Esophagus squamous epithelium (tissue), 4 donors: ENCODE measurements at regions not wholly inside any gene's neighbourhood (a gene's known extent, or its start where the extent isn't known, plus 50 kb on each side); places are given as distances from the start of the nearest gene placed in this dataset.

ENCODE experiments used
- POLR2A ChIP-seq, 4 donors: fragments of 450-650 bp; IDR thresholded peaks; one replicate each; pipeline ENCODE4 v1.6.1; 2017; ENCODE audit warnings: antibody characterized with exemption in 4 of 4, mild to moderate bottlenecking in 4 of 4, moderate library complexity in 3 of 4
- TF ChIP-seq, protein P1 (sequence below), 6 experiments: fragments of 450-650 bp in 4 of 6; fragments of 200-600 bp in 2 of 6; sonication (generic) in 2 of 6; IDR thresholded peaks; one replicate each; pipeline ENCODE4 v1.5.1; 2016 to 2019; ENCODE audit warnings: antibody characterized with exemption in 6 of 6, mild to moderate bottlenecking in 4 of 6, moderate library complexity in 4 of 6

DNA sequence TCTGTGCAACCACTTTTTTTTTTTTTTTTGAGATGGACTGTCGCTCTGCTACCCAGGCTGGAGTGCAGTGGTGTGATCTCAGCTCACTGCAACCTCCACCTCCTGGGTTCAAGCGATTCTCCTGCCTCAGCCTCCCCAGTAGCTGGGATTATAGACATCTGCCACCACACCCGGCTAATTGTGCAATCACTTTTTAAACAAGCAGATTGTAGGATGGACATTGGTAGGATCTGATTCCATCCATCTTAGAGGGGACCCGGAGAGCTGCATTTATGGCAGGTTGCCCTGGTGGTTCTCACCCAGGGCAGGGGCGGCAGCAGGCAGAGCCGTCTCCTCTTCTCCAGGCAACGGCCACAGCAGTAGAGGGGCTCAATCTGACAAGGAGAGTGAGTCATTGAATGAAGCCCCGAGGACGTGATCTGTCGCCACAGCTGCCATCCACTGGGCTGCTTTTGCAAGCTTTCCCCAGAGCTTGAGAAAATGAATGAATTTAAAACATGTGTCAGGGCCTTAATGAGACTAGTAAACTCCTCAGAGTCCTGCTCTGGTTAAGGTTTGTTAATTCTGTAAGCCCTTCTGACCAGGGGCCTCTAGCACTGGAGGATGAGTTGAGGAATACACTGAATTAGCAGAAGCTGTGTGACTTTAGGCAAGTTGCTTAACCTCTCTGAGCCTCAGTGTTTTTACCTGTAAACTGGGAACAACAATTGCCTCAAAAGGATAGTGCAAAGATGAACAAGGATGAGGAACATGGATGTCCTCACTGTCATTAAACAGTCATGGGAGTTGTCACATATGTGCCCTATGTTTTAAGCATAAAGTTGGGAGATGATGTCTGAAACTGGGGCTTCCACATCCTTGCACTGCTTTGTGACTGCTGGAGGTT, 129.1 kb downstream of the ASB7 start:
- TF ChIP-seq POLR2A (IDR thresholded peaks at IDR 0.05): no peak
- TF ChIP-seq, protein P1, sequence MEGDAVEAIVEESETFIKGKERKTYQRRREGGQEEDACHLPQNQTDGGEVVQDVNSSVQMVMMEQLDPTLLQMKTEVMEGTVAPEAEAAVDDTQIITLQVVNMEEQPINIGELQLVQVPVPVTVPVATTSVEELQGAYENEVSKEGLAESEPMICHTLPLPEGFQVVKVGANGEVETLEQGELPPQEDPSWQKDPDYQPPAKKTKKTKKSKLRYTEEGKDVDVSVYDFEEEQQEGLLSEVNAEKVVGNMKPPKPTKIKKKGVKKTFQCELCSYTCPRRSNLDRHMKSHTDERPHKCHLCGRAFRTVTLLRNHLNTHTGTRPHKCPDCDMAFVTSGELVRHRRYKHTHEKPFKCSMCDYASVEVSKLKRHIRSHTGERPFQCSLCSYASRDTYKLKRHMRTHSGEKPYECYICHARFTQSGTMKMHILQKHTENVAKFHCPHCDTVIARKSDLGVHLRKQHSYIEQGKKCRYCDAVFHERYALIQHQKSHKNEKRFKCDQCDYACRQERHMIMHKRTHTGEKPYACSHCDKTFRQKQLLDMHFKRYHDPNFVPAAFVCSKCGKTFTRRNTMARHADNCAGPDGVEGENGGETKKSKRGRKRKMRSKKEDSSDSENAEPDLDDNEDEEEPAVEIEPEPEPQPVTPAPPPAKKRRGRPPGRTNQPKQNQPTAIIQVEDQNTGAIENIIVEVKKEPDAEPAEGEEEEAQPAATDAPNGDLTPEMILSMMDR (IDR thresholded peaks at IDR 0.05): no peak
